ENCODE measurements at regions not wholly inside any gene's neighbourhood (a gene's known extent, or its start where the extent isn't known, plus 50 kb on each side); places are given as distances from the start of the nearest gene placed in this dataset.

DNA sequence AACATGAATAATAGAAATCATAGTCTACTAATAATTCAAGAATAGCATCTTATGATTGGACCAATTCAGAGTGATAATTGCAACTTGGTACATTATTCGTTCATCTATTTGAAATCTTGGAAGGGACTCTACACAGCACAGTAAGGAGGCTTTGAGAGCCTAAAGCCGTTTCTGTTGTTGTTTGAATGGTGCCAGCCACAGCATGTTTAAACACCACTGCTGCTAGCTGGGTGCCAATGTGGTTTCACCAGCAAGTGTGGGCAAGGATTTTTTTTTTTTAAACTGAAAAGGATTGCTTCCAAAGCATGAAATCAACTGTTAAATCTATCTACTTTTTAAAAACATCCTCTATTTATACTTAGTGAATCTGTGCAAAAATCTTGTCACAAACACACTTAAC lies 253.9 kb upstream of the MAP3K1 start:
- TF ChIP-seq, protein P1, sequence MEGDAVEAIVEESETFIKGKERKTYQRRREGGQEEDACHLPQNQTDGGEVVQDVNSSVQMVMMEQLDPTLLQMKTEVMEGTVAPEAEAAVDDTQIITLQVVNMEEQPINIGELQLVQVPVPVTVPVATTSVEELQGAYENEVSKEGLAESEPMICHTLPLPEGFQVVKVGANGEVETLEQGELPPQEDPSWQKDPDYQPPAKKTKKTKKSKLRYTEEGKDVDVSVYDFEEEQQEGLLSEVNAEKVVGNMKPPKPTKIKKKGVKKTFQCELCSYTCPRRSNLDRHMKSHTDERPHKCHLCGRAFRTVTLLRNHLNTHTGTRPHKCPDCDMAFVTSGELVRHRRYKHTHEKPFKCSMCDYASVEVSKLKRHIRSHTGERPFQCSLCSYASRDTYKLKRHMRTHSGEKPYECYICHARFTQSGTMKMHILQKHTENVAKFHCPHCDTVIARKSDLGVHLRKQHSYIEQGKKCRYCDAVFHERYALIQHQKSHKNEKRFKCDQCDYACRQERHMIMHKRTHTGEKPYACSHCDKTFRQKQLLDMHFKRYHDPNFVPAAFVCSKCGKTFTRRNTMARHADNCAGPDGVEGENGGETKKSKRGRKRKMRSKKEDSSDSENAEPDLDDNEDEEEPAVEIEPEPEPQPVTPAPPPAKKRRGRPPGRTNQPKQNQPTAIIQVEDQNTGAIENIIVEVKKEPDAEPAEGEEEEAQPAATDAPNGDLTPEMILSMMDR (IDR thresholded peaks at IDR 0.05): no peak
- TF ChIP-seq POLR2A (IDR thresholded peaks at IDR 0.05): no peak
